HG03354 (cell line): ENCODE measurements at regions not wholly inside any gene's neighbourhood (a gene's known extent, or its start where the extent isn't known, plus 50 kb on each side); places are given as distances from the start of the nearest gene placed in this dataset.

Experiments used
- ATAC-seq: cut with Tn5 transposase; IDR thresholded peaks from one replicate; pipeline ENCODE4 v1.9.1; 2021; ENCODE audit warnings: mild to moderate bottlenecking; ENCODE audit not compliant: unreplicated experiment, poor library complexity, severe bottlenecking

GRCh38 chr22:23522623-23523251 lies 57.4 kb downstream of the IGLL1 start:
- no peak for ATAC-seq

- ATAC-seq, result peak; percentile 91
Measured at GRCh38 chr22:23521441-23522113, 58.5 kb downstream of the IGLL1 start.

GRCh38 chr22:23520863-23521440 lies 59.1 kb downstream of the IGLL1 start:
- no peak for ATAC-seq

GRCh38 chr22:23519442-23520157 lies 60.5 kb downstream of the IGLL1 start:
- no peak for ATAC-seq

DNA sequence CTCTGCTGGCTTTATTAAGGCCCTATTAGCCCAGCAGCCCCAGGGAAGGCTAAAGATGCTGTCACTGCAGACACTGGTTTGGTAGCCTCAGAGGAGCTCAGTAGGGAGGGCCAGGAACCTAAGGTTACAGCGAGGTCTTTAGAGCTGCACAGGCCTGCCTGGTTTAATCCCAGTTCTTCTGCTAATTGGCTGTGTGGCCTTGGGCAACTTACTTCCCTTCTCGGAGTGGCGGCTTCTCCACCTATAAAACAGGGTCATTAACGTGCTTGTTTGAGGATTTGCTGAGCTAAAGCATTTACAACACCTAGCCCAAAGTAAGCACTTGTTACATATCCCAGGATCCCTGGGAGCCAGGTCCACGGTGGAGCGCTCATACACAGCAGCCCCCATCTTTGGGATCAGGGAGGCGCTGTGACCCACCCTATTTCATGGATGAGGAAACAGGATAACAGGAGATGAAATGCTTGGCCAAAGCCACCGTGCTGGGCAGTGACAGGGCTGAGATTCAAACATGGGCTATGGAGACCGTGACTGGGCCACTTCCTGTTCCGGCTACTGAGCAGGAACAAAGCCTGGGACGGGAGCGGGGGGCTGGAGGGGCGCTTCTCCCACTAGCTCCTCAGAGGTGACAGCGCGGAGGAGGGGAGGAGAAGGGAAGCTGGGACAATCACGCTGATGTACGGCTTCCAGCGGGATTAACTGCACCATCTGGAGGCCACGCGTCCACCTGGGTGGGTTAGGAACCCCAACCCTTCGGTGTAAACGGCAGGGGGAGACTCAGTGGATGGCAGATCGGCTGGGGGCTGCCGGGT lies 61.5 kb downstream of the IGLL1 start:
- ATAC-seq, result no peak

GRCh38 chr22:23517804-23518375 lies 62.2 kb downstream of the IGLL1 start:
- no peak for ATAC-seq

- ATAC-seq, result no peak
Measured at GRCh38 chr22:23516304-23516703, 63.8 kb downstream of the IGLL1 start.

GRCh38 chr22:23514322-23515038 lies 65.6 kb downstream of the IGLL1 start:
- ATAC-seq, result no peak

- ATAC-seq, result no peak
Measured at GRCh38 chr22:23513705-23514104, 66.4 kb downstream of the IGLL1 start.

- no peak for ATAC-seq
Measured at GRCh38 chr22:23513133-23513532, 67.0 kb downstream of the IGLL1 start.

- ATAC-seq, result no peak
Measured at GRCh38 chr22:23512721-23513120, 67.4 kb downstream of the IGLL1 start.

- ATAC-seq, result no peak
Measured at GRCh38 chr22:23512348-23512705, 67.8 kb downstream of the IGLL1 start.

DNA sequence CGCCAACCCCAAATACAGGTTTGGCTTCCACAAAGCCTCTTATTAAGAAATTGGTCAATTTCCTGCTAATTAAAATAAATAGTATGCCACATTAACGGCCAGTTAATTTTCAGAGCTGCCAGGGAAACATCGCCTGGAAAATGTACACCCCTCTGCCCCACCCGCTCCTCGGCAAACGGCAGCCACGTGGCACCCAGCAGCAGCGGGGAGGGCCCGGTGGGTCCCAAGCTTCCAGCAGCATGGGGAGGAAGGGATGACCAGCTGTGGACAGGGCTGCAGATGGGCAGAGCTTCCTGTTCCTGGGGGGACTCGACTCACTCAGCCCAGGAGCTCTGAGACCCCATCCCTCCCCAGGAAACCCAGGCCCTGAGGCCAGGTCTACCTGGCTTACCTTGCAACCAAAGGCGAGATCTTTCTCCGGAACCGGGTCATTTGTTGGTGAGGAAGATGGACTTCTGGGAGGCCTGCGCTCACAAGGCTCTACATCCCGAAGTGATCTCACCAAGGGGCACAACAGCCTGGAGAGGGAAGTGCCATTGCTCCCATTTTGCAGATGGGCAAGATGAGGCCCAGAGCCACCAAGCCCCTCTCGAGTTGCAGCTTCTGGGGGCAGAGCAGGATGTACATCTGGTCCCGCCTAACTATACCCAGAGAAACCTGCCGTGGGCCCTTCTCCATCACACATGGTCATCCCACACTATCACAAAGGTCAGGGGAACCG lies 68.3 kb downstream of the IGLL1 start:
- ATAC-seq, result no peak

DNA sequence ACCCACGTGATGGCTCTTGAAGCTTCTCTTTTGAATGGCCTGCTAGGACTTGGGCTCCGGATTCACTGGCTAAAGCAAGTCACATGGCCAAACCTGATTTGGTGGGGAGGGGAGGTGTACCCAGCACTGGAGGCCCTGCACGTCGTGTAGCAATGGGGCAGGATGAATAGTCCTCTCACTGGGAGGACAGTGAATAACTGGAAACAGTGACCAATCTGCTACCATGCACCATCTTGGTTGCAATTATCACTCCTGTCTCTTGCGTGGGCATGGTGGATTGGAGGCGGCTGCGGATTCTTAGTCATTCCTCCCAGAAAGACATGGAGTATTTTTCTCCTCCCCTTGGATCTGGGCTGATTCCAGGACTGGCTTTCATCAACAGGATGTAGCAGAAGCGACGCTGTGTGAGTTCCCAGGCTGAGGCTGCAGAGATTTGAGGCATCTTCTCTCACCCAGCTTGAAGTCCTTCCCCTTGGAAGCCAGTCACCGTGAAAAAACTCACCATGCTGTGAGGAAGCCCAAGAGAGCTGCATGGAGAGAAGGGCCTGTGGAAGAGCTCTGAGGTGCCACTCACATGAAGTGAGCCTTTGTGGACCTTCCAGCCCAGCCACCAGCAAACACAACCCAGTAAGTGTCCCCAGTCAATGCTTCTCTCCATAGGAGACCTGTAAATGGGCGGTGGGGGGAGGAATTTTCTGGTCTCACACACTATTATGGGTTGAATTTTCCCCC lies 70.4 kb downstream of the IGLL1 start:
- no peak for ATAC-seq

DNA sequence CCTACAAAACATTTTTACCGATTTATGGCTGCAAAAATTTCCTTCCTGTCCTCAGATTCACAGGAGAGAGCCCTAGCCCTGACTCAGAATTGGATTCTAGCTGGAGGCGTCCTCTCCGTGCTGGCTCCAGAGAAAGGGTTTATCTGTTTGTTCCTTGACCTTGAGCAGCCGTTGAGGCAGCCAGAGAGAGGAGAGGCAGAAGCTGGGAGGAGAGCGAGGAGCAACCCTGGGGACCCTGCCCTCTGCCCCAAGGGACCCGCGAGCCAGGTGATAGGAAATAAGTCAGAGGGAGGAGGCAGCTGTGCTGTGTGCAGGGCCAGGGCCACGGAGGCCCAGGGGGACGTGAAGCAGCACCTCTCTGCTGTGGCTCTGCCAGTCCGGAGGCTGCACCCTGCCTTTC lies 75.6 kb downstream of the IGLL1 start:
- no peak for ATAC-seq

DNA sequence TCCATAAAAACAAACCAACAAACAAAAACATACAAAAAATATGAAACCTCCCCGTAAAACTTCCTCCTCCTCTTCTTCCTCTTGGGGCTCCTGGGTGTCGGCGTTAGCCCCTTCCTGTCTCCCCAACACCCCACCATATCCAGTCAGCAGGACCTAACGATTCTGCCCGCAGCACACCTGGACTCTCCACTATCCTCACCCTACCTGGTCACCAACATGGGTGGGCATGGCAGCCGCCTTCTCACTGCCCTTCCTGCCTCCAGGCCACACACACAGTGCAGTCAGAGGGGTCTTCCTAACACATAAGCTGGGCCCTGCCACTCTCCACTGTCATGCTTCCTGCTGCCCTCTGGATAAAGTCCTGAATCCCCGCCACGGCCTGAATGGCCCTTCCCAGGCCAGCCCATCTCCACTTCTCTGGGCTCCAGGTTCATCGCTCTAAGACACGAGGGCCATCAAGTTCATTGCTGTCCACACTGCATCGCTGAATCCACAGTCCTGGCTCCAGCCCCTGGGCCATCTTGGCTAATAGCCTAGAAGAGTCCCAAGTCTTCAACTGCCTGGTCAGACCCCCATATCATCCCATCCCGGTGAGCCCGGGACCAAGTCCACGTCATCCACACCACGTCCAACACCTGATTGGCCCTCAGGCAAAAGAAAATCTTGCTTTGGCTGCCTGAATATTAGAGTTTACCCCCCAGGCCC lies 76.2 kb downstream of the IGLL1 start:
- no peak for ATAC-seq

DNA sequence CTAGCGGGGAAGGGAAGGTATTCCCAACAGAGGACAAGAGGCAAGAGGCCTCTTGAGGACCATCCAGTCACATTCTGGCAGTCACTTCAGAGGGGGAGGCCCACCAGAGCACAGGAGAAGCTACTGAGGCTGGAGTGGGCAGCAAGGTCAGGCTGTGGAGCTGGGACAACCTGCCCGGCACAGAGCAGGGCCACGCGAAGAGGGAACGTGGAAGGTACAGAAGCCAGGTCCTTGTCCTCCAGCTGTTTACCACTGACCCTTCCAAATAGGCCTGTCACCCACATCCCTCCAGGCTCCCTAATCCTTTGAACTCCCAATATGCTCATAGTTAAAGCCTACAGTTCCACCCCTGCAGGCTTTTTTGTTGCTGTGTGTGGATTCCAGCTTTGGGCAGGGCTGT lies 76.9 kb downstream of the IGLL1 start:
- no peak for ATAC-seq
